ENCODE measurements at regions not wholly inside any gene's neighbourhood (a gene's known extent, or its start where the extent isn't known, plus 50 kb on each side); places are given as distances from the start of the nearest gene placed in this dataset.

- H3K4me3 Mint-ChIP-seq: no peak overlapping the region
- H3K9me3 Mint-ChIP-seq: peaks cover 15% of the 10 kb centered on the region
- DNase-seq (ENCODE audit: extremely low spot score, unreplicated experiment): no peak
- H3K36me3 Mint-ChIP-seq: no peaks in the 10 kb centered on the region
- TF ChIP-seq CTCF (conservative IDR thresholded peaks at IDR 0.05): no peak
- no peak overlapping the region for H3K27ac Mint-ChIP-seq
- H3K4me1 Mint-ChIP-seq (ENCODE audit: unreplicated experiment): no peaks in the 10 kb centered on the region
- no peaks in the 10 kb centered on the region for H3K27me3 Mint-ChIP-seq
These were observed 880.6 kb upstream of the ID2 start for GRCh38 chr2:7801212-7801611.

- H3K36me3 Mint-ChIP-seq: no peaks in the 10 kb centered on the region
- H3K4me3 Mint-ChIP-seq: no peak overlapping the region
- H3K9me3 Mint-ChIP-seq: peaks cover 18% of the 10 kb centered on the region
- no peak for TF ChIP-seq CTCF (conservative IDR thresholded peaks at IDR 0.05)
- no peak overlapping the region for H3K27ac Mint-ChIP-seq
- DNase-seq (ENCODE audit: extremely low spot score, unreplicated experiment): no peak
- H3K27me3 Mint-ChIP-seq: no peaks in the 10 kb centered on the region
- no peaks in the 10 kb centered on the region for H3K4me1 Mint-ChIP-seq (ENCODE audit: unreplicated experiment)
These were observed 878.3 kb upstream of the ID2 start for GRCh38 chr2:7803515-7803914.

- DNase-seq (ENCODE audit: extremely low spot score, unreplicated experiment): no peak
- Mint-ChIP-seq H3K4me1 (ENCODE audit: unreplicated experiment) (no peaks in the 10 kb centered on the region), H3K4me3 (no peak overlapping the region), H3K27me3 (no peaks in the 10 kb centered on the region), H3K27ac (no peak overlapping the region), H3K9me3 (peaks cover 11% of the 10 kb centered on the region), H3K36me3 (no peaks in the 10 kb centered on the region)
- peak; percentile 41 for TF ChIP-seq CTCF (conservative IDR thresholded peaks at IDR 0.05)
These were observed 872.2 kb upstream of the ID2 start for GRCh38 chr2:7809640-7810039.

GRCh38 chr2:7811073-7811472 lies 870.8 kb upstream of the ID2 start:
- no peak for TF ChIP-seq CTCF (conservative IDR thresholded peaks at IDR 0.05)
- Mint-ChIP-seq H3K4me1 (ENCODE audit: unreplicated experiment) (no peaks in the 10 kb centered on the region), H3K9me3 (peaks cover 12% of the 10 kb centered on the region), H3K27me3 (no peaks in the 10 kb centered on the region), H3K4me3 (no peak overlapping the region), H3K27ac (no peak overlapping the region), H3K36me3 (no peaks in the 10 kb centered on the region)
- DNase-seq (ENCODE audit: extremely low spot score, unreplicated experiment): no peak

- no peak for DNase-seq (ENCODE audit: extremely low spot score, unreplicated experiment)
- Mint-ChIP-seq H3K9me3 (peaks cover 8% of the 10 kb centered on the region), H3K36me3 (no peaks in the 10 kb centered on the region), H3K27ac (no peak overlapping the region), H3K4me1 (ENCODE audit: unreplicated experiment) (no peaks in the 10 kb centered on the region), H3K4me3 (no peak overlapping the region), H3K27me3 (no peaks in the 10 kb centered on the region)
- TF ChIP-seq CTCF (conservative IDR thresholded peaks at IDR 0.05): no peak
These were observed 869.4 kb upstream of the ID2 start for GRCh38 chr2:7812231-7812995.

All from type B pancreatic cell (in vitro differentiated cells).